C4-2B (cell line): ENCODE measurements at regions not wholly inside any gene's neighbourhood (a gene's known extent, or its start where the extent isn't known, plus 50 kb on each side); places are given as distances from the start of the nearest gene placed in this dataset.

Experiments
- H3K27ac ChIP-seq: fragments of 450-650 bp; 2 replicates; pipeline ENCODE4 v1.5.1; 2017
- ZFX ChIP-seq: fragments of 450-650 bp; IDR thresholded peaks from 2 replicates; pipeline ENCODE4 v1.6.1; 2017
- TF ChIP-seq, protein P1 (sequence below): fragments of 450-650 bp; conservative IDR thresholded peaks from 2 replicates; pipeline ENCODE4 v1.5.1; 2017; ENCODE audit warnings: mild to moderate bottlenecking

DNA sequence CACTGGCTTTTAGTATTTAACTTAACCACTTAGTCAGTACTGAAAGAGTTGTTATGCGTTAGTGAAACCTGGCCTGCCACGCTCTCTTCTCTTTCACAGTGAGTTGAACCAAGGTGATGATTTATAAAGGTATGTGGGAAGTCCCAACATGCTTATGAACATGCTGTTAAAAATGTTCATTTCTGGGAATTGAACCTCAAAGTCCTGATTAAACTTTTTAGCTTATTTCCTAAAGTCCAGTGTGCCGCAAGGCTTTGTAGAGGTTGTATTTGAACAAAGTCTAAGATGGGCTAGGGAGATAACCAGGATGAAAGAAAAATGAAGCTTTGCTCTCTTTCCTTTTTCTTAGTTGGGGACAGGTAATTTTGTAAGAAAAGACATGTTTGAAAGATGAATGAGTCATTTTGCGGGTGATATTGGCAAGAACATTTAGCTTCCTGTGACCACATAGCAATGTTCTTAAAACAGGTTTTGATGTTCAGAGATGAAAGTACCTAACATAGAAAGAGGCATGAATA, 270.3 kb downstream of the DTHD1 start:
- TF ChIP-seq, protein P1, sequence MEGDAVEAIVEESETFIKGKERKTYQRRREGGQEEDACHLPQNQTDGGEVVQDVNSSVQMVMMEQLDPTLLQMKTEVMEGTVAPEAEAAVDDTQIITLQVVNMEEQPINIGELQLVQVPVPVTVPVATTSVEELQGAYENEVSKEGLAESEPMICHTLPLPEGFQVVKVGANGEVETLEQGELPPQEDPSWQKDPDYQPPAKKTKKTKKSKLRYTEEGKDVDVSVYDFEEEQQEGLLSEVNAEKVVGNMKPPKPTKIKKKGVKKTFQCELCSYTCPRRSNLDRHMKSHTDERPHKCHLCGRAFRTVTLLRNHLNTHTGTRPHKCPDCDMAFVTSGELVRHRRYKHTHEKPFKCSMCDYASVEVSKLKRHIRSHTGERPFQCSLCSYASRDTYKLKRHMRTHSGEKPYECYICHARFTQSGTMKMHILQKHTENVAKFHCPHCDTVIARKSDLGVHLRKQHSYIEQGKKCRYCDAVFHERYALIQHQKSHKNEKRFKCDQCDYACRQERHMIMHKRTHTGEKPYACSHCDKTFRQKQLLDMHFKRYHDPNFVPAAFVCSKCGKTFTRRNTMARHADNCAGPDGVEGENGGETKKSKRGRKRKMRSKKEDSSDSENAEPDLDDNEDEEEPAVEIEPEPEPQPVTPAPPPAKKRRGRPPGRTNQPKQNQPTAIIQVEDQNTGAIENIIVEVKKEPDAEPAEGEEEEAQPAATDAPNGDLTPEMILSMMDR = no peak
- TF ChIP-seq ZFX = no peak
- no peak overlapping the region for H3K27ac ChIP-seq

GRCh38 chr4:36553029-36553428, 271.6 kb downstream of the DTHD1 start:
- H3K27ac ChIP-seq = no peak overlapping the region
- TF ChIP-seq, protein P1 = no peak
- no peak for TF ChIP-seq ZFX

- TF ChIP-seq, protein P1 = no peak
- TF ChIP-seq ZFX = no peak
- no peak overlapping the region for H3K27ac ChIP-seq
Measured at GRCh38 chr4:36553453-36553852, 272.0 kb downstream of the DTHD1 start.

GRCh38 chr4:36556984-36557383, 275.6 kb downstream of the DTHD1 start:
- no peak for TF ChIP-seq ZFX
- TF ChIP-seq, protein P1 = no peak

DNA sequence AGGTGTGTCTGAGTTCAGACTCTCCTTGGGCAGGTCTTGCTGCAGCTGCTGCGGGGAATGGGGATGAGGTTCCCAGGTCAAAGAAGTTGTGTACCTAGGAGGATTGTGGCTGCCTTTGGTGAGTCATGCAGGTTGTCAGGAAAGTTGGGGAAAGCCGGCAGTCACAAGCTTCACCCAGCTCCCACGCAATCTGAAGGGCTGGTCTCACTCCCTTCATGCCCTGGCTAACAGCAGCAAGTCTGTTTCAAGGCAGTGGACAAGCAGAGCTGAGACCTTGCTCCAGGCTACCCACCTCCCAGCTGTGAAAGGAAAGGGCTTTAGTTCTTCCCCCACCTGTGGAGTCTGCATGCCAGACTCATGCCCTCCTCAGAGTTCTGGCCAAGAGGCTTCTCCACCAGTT, 287.2 kb downstream of the DTHD1 start:
- no peak overlapping the region for H3K27ac ChIP-seq
- TF ChIP-seq, protein P1 = no peak
- TF ChIP-seq ZFX = no peak

More at GRCh38 chr4:36556984-36557383, 275.6 kb downstream of the DTHD1 start:
- H3K27ac ChIP-seq = no peak overlapping the region

DNA sequence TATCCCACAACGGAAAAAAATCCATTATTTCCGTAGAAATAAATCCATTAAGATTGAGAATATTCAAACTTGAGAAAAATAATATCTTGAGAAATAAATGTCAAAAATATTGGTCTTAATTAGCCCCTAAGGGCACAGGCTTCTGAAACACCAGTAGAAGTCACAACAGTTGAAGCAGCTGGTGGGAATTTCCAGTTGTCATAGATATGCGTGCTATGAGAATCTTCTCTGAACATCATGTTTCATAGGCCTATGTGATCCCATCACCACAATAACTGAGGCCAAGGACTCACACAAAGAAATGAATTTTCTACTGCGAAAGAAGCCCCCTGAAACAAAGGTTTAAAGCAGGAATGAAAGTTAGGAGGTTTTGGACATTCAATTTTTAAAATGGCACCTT, 292.0 kb downstream of the DTHD1 start:
- TF ChIP-seq ZFX = no peak
- TF ChIP-seq, protein P1 = no peak
- H3K27ac ChIP-seq = no peak overlapping the region

DNA sequence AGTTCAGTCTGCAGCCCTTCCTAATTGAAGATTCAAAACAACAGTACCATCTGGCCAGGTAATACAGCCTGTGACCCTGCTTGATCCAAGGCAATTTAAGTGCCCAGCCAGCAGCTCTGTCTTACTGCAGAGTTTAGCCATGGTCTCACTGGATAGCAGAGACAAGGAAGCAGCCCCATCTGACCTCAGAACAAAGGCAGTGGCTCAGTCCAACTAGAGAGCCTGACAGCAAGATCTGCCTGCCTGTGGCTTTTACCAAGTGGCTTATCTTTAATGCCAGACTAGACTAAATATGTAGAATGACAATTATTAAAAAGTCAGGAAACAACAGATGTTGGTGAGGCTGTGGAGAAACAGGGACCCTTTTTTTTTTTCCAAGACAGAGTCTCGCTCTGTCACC, 293.4 kb downstream of the DTHD1 start:
- H3K27ac ChIP-seq = no peak overlapping the region
- TF ChIP-seq, protein P1 = no peak
- no peak for TF ChIP-seq ZFX
